Hematopoietic multipotent progenitor cell treated with erythropoietin and hydrocortisone succinate and interleukin-3 and kit ligand, for 6 days (in vitro differentiated cells): ENCODE measurements at regions not wholly inside any gene's neighbourhood (a gene's known extent, or its start where the extent isn't known, plus 50 kb on each side); places are given as distances from the start of the nearest gene placed in this dataset.
A peak's percentile ranks its signal among the peaks of the same experiment; 100 is the strongest.

Experiments used
- DNase-seq: peaks from one replicate; pipeline ENCODE4 v3.0.0-alpha.2; 2015

DNA sequence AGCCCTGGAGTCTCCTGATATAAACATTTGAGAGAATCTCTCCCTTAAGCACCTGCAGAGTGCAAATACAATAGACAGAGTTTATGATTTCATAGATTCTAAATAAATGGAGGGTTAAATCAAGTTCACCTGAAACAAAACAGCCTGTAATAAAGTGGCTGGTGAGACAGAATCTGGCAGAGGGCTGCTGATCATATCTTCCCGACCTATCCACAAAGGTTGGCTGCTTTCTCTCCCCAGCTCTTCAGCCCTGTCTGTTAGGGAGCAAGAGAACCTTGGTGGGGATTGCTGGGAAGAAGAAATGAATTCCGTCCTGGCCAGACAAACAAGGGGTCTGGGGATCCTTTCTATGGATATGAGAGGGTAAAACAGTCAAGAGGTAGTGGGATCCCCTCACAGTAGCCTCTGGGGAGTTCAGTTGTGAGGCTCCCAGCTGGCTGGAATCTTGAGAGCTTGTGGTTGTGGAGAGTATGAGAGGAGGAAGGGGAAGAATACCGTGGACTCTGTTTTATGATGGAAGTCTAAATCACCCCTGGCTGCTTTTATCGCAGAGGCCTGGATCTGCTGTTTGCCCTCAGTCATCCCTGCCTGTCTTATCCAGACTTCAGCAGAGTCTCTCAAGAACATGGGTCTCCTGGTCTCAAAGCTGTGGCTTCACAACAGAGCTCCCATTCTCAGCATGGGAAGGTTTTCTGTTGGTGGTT lies 451.3 kb downstream of the NTRK3 start:
- no peak for DNase-seq

DNA sequence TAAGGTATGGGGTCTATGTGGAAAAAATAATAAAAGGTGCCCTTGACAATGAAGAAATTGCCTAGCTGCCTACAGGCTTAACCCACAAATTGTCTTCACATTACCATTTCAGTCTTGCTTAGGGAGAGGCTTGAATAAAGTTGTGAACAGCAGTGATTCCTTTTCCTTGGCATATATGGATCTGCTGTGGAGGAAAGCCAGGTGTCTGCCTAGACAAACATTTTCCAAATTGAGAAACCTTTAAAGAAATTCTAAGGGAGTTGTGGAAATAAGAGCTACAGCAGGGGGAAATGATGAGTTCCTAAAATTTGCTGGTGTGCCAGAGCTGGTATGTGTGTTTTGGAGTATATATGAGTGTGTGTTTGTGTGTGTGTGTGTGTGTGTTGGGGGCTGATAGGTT lies 452.1 kb downstream of the NTRK3 start:
- DNase-seq, result no peak

DNA sequence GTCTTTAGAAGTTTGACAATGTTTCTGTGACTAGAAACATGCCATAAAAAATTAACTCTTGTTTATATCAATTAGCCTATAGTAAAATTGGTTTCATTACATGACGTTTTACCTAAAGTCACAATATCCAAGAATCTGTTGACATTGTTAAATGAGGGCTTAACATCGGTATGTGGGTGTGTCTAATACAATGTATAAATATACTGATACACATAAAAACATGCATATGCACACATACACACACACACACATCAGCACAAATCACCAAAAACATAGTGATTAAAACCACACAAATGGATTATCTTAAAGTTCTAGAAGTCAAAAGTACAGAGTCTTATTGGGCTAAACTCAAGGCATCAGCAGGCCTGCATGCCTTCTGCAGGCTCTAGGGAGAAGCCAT lies 456.7 kb downstream of the NTRK3 start:
- no peak for DNase-seq

DNA sequence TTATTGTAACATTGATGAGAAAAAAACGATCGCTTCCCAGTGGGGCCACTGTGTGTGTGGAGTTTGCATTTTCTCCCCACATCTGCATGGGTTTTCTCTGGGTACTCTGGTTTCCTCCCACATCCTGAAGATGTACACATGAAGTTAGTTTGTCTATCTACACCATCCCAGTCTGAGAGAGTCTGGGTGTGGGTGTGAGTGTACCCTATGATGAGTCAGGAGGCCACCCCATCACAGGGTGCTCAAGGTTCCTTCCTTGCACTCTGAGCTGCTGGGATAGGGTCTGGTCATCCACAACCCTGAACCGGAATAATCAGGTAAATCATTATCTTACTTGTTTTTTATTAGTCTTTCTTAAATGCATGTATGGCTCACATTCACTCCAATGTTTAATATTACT lies 457.1 kb downstream of the NTRK3 start:
- no peak for DNase-seq

DNA sequence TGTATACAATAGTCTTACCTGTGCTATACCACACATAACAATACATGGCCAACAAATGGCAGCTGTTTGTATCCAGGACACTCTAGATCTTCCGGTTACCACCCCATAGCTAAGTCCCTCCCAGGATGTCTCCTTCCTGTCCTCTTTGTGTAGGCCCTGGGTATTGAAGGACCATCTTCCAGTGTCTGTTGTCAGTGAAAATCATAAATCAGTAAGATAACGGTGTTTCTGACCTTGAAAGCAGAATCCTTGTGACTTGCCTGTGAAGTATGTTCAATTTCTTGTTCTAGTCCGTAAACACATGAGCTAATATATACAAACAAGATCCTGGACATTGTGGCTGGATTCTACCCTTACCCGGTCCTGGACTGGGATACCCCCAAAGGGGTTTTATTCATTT lies 462.8 kb downstream of the NTRK3 start:
- DNase-seq, result no peak

DNA sequence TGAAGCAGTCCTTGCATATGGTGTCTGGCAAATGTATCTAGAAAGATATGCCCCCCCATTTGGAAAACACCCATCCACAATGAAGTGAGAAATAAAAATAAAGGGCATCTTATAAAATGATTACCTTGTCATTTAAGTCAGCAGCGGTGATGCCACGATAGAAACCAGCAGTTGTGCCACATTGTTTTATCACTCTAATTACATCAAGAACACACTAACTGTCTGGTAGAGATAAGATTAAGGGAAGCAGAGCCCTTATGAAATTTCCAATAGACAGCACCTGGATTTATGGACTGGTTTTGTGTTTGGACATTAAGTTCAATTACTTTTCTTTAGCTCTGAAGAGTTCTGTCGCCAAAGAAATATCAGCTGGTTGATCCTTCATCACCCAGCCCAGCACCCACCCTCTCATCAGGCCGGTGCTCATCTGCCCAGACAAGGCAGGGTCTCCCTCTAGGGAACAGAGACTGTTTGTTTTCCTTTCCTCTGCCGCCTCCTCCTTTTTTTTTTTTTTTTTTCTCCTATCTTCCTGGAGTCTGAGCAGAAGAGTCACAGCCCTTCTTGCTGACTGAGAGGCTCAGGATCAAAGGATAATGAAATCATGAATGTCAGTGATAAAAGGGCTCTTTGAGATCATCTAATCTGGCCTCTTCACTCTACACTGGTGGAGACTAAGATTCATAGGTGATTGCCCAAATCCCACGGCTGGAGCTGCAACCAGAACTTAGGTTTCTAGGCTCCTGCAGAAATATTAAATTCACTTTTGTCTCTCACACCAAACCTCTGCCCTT lies 464.1 kb downstream of the NTRK3 start:
- DNase-seq, result peak; percentile 2

DNA sequence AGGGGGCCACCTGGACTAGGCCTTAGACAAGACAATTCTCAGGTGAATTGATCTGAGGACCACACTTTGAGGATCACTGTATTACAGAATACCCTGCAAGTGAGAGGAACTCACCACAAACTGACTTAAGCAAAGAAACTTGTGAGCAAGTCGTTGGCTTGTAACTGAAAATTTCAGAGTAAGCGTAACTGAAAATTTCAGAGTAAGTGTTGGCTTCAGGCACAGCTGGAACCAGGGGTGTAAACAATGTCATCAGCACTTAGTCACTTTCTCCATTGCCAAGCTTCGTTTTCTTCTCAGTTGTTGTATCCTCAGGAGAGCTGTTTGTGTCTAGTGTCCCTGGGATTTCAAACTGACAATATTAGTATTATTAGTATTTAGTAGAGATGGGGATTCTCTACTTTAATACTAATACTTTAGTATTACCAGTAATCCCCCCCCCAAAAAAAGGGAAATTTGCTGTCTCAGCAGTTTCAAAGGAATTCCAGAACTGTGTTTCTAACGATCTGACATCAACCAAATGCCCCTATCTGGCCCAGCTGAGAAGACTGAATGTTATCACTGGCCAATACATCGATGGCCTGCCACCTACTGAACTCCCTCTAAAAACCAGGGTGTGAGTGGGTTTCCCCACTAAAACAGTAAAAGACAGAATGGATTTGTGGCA lies 474.4 kb downstream of the NTRK3 start:
- DNase-seq, result no peak

DNA sequence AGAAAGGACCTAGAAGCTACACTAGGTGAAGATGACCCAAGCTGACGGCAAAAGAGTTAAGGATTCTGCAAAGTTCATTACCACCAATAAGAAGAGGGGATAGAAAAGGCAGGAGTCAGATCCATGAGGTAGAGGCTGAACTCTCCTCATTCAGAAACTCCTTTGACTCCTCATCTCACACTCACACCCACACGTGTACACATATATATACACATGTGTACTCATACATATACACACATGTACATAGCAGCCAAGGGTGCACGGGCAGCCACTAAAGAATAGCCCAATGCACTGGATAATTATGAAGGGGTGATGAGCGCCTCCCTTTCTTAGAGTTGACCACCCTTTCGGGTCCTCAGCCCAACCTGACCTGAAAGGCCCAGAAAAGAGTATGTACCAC lies 476.8 kb downstream of the NTRK3 start:
- no peak for DNase-seq

DNA sequence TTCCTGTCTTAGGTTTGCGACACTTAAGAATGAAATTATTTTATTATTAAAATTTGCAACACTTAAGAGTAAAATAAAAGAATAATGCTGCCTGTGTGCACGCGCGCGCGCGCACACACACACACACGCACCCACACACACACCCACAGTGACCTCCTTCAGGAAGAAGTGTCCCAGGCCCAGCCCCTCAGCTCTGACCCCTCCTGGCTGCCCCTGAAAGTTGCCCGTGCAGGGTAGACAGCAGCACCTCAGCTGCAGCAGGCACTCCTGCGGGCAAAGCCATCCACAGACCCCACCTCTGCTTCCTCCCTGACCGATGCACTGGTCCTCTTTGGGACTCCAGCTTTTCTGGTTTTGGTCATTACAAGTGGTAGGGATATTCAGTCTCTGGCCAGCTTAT lies 478.2 kb downstream of the NTRK3 start:
- DNase-seq, result no peak

DNA sequence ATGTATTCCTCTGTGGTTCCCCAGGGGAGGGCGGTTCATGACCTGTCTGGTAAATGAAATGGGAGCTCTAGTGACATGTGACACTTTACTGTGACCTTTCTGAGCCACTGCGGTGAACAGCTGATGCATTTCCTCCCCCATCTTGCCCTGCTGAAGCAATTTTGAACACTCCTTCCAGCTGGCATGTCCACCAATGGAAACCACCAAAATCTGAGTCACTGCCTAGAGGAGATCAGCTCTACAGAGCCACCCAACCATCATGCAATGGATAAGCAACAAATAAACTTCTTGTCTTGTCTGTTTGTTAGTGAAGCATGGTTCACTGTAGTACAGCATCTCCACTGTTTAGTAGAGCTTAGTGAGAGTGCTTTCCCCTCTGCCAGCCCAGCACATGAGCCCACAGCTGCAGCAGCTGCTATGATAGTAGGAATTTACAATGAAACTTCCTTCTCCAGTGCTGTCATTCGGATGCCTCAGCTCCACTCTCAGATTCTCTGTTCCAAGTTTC lies 479.4 kb downstream of the NTRK3 start:
- DNase-seq, result no peak

DNA sequence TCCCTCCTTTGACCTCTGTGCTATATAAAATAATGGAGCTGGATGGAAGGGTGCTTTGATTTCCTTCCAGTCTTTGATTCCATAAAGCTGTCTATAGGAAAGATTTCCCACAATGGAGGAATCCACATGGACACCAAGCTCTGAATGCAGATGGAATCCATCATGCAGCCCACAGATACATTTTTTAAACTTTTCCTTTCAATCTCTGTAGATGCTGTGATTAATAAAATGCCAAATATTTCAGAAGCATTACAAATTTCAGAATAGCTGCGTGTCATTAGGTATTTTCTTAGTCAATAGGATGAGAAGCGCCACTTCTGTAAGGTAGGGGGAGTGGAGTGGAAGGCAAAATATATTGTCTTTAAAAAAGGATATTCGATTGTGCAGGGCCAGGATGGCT lies 489.0 kb downstream of the NTRK3 start:
- DNase-seq, result no peak

DNA sequence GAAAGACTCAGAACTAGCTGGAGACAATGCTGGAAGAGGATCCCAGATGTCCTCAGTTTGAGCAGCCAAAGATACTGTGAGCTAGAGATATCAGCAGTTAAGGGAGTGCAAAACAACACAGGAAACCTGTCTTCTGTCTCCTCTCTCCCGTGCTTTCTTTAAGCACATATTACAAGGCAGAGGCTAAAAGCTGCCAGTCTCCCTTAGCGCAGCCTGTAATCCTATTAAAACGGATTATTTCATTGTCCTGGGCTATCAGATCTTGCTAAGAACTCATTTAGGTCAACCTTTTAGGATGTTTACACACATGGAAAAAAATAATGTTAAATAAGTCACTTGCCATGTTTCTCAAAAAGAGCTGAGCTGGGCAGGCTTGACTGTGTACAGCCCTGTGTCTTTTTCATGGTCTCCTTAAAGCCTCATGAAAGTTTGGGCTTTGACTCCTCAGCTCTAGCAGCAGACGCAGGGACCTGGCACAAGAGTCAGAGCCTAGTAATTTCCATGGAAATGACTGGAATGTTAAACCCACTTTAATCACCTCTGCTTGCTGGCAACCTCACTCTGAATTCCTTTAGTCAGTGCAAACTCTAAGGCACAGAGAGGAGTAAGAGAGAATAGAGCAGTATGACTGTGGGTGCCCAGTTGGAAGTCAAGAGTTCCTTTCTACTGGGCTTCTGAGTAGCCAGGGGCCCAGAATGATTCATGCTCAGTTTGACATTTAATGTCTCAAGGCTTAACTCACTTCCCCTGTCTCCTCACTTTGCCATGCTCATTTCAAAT lies 491.9 kb downstream of the NTRK3 start:
- no peak for DNase-seq

DNA sequence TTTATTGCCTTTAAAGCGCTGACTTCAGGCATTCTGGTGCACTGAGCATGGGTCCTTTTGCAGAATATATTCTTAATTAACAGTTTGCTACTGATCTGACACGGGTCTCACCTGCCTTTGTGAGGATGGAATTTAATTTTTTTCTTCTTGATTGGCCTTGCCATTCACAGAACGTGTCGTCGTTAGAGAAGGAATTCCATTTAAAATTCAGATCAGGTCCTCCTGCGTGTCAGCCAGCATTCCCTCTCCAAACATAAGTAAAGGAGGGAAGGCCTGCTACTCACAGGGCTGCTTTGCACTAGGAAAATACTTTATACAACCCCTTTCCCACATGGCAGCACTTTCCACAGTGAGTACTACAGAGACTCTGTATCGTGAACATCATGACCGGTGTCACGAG lies 492.7 kb downstream of the NTRK3 start:
- no peak for DNase-seq

DNA sequence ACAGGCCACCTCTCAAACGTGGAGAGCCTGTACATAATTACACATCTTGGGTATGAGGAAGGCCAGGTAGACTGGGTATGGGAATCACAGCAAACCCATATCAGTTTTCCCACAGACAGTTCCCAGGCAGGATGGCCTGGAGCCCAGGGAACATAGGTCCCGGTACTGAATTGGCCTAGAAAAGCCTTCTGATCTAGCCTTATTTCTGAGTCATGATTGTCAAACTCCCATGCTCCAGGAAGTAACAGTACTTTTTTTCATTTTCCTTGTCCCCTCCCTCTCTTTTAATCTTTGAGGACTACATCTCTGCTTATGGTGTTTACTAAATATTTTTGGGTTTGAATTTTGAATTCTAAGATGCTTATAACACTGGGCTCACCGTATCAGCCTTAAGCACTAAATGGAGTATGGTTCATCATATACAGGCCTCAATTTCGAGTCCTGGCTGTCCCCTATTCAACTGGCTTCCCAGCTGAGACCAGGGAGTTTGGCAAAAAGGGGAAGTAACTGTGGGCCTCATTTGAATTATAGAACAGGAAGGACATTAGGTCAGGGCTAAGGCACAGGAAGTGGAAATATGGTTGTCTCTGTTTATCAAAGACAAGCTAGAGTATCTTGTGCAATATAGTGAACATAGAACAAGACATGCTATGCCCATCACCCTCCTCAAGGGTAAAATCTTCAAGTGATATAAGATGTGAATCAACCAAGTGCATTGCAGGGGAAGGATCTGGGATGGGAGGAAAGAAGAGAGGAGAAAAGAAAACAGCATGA lies 494.6 kb downstream of the NTRK3 start:
- peak; percentile 75 for DNase-seq

DNA sequence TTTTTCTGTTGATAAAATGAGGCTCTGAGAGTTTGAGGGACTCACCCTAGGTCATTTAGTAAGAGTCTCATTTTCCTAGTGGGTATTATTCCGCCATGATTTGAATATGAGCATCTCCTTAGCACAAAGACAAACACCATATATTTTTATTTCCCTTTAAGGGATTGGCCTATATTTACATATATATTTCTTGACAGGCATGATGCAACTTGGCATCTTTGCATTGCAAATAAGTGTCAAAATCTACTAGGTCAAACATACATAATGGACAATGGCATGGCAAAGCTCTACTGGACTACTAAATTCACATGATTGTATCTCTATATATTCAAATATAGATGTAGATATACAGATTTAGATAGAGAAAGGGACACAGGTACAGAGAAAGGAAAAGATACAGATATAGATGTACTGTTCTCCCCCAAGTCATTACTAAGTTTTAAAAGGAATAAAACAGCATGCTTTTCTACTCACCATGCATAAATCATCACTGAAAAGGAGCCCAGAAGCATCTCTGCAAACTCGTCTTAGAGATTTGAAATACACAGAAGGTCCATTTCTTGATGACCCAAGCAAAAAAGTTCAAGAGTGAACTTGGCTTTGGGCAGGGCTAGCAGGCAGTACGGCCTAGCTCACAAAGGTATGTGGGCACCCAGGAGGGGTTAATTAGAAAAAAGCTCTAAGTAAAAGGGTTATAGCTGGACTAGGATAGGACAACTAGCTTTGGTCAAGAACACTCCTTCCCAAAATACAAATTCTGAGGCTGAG lies 495.8 kb downstream of the NTRK3 start:
- DNase-seq, result no peak

DNA sequence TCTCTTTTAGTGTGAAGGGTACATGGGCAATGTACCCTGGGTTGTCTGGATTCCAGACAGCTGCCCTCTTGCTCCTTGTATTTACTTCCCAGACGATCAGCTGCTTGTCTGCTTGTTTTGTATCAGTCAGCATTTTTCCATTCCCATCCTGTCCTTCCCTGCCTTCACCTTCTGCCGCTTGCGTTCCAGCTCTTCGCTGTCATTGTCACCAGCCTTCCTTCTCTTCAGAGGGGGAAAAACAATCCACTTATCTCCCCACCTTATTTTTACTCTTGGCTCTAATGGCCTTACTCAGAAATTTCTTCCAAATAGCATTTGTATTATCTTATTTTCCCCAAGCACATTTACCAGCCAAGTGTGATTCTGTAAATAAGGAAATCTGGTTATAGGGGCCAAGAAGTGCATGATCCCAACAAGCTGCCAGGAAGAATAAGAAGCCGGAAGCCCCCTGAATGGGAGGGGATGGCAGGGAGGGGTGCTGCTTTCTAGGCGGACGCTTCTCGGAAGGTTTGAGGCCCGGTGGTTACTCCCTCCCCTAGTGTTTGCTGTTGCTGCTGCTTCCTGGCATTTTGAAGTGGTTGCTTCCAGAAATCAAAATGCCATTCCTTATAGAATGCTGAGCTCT lies 497.6 kb downstream of the NTRK3 start:
- DNase-seq, result no peak

DNA sequence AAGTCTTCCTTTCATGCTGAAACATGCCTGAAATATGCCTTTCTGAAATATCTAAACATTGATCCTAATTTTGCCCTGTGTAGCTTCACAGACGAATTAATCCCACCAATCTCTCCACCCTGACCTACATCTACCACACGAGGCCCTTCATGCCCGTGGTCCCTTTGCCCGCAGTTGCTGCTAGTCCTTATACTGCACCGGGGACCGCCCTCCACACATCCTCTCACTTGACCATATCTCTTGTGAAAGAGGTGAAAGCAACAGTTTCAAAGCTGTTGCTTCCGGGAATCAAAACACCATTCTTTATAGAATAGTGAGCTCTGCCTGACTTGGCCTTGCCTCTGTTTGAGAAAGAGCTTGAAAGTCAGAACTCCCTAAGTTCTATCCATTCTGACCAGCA lies 499.5 kb downstream of the NTRK3 start:
- no peak for DNase-seq

DNA sequence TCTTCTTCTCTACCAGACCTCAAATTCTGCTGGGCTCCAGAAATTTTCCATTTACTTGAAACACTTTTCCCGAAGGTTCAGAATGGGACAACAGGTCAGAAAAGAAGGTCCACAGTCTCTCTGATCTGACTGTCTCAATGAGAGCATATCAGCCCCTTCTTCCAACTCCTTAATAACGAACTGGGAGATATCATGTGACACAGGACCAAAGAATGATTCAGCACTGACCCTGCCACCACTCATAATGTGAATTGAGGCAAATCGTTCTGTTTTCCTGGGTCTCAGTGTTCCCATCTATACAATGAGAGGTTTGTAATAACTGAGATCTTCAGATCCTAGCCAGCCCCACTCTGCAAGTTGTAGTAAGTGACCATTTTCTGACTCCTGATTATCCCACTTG lies 500.5 kb downstream of the NTRK3 start:
- no peak for DNase-seq

DNA sequence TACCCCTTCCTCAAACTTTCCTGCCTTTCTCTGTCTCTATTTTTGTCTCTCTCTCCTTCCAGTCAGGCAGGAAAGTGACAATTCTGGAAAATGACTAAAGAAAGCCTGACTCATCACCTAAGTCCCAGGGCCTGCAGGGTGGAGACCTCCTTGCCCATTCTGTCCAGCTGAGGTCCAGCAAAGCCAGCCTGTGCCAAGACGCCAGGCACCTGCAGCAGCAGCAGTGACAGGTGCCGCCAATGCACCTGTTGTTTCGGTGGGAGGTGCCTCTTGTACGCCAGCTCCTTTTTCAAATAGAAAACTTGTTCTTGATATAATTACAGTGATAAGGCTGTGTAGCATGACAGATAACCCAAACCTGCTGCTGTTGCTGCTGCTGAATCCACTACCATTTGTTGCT lies 501.3 kb downstream of the NTRK3 start:
- DNase-seq, result no peak

DNA sequence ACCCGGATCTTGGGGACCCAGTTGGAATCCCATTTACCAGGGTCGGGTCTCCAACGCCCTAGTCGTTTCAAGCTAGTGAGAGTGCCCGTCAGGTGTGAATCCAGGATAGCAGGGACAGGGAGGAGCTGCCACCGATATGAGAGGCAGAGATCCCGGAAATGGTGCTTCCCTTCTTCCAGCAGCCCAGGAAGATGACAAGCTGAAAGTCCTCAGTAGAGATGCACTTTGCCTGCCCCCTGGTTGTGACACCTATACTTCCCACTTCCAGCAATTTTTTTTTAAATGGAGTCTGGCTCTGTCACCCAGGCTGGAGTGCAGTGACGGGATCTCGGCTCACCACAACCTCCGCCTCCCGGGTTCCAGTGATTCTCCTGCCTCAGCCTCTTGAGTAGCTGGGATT lies 503.0 kb downstream of the NTRK3 start:
- no peak for DNase-seq
